HFFc6 (cell line): ENCODE measurements at regions not wholly inside any gene's neighbourhood (a gene's known extent, or its start where the extent isn't known, plus 50 kb on each side); places are given as distances from the start of the nearest gene placed in this dataset.

ENCODE experiments used
- DNase-seq: peaks from one replicate; pipeline ENCODE4 v3.0.0-alpha.2; 2018
- H3K27ac Mint-ChIP-seq: 2 replicates; pipeline ENCODE4 v1.8.0; 2020; ENCODE audit warnings: mild to moderate bottlenecking, mixed read lengths
- H3K27me3 Mint-ChIP-seq: 2 replicates; pipeline ENCODE4 v1.8.0; 2021; ENCODE audit warnings: mild to moderate bottlenecking, moderate library complexity, mixed read lengths; ENCODE audit not compliant: insufficient read depth
- H3K36me3 Mint-ChIP-seq: 2 replicates; pipeline ENCODE4 v1.8.0; 2021; ENCODE audit warnings: low read depth, mixed read lengths
- H3K4me1 Mint-ChIP-seq: 2 replicates; pipeline ENCODE4 v1.8.0; 2020; ENCODE audit warnings: low read depth, mixed read lengths
- H3K4me3 Mint-ChIP-seq: 2 replicates; pipeline ENCODE4 v1.8.0; 2020; ENCODE audit warnings: mild to moderate bottlenecking, moderate library complexity, mixed read lengths
- H3K9me3 Mint-ChIP-seq: 2 replicates; pipeline ENCODE4 v1.8.0; 2020; ENCODE audit warnings: mild to moderate bottlenecking, mixed read lengths
- TF ChIP-seq, protein P1 (sequence below): fragments of 200-600 bp; sonication (generic); IDR thresholded peaks from 2 replicates; pipeline ENCODE4 v1.5.0; 2021; ENCODE audit warnings: antibody characterized with exemption, mild to moderate bottlenecking

DNA sequence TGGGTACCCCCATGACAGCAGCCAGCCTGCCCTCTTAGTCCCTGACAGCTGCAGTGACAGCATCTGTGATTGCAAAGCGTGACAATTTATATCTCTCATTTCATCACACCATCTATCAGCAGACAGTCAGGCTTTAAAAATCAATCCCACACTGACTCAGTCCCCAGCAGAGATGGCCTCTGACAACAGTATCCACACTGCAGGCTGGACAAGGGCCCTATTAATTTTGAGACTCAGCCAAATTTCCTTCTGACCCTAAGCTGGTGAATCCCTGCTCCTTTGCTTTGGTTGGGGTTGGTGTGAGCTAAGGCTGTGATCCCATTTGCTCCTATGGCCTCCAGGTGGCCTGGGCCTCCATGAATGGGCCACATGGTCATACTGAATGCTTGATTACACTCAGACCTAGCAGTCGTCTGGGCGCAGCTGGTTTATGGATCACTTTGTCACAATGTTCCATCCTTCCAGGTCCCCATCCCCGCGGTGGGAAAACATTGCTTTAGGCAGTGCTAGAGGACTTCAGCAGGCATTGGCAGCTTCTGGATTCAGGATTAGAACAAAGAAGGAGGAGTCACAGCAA, 68.2 kb upstream of the B3GAT1 start:
- Mint-ChIP-seq H3K9me3 (peaks cover 81% of the 10 kb centered on the region), H3K36me3 (no peaks in the 10 kb centered on the region; the same call in 1 of the 2 replicates), H3K27ac (no peak overlapping the region), H3K4me1 (no peaks in the 10 kb centered on the region), H3K27me3 (no peaks in the 10 kb centered on the region; the same call in 1 of the 2 replicates), H3K4me3 (no peak overlapping the region)
- DNase-seq = no peak
- TF ChIP-seq, protein P1, sequence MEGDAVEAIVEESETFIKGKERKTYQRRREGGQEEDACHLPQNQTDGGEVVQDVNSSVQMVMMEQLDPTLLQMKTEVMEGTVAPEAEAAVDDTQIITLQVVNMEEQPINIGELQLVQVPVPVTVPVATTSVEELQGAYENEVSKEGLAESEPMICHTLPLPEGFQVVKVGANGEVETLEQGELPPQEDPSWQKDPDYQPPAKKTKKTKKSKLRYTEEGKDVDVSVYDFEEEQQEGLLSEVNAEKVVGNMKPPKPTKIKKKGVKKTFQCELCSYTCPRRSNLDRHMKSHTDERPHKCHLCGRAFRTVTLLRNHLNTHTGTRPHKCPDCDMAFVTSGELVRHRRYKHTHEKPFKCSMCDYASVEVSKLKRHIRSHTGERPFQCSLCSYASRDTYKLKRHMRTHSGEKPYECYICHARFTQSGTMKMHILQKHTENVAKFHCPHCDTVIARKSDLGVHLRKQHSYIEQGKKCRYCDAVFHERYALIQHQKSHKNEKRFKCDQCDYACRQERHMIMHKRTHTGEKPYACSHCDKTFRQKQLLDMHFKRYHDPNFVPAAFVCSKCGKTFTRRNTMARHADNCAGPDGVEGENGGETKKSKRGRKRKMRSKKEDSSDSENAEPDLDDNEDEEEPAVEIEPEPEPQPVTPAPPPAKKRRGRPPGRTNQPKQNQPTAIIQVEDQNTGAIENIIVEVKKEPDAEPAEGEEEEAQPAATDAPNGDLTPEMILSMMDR = no peak

DNA sequence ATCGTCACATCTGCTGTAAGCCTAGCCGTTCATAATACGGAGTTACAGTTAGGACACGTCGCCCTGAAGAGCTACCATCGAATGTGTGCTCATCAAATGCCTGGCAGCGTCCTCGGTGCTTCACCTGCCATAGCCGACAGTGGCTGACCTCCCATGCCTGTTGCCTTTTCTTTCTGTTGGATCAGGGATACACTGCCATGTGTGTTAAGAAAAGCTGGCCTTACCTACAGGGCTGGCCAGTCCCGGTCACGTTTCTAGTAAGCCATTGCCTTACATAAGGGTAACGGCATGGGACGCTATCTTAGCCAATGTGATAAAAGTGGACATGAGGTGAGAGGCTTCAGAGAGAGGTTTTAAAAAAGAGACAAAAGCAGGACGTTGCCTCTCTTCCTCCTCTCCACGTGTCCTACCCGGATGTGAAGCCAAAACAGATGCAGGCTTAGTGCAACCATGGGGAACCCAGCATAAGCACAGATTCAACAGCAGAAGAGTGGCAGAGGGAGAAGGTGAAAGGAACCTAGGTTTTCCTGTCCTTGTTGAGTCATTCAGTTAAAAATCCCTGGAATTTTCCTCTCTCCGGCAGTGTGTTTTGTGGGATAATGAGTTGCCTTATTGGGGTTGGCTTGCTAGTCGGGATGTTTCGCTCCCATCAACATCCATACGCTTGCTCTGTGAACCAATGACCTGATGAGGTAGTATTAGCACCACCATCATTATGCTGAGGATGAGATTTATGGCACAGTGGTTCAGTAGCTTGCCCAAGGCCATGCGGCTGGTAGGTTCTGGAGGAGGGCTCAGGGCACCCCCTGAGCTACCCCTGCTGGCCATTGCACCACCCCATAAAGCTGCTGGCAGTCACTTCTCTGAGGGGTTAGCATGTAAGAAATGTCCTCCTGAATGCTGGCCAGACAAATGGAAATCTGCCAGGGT, 67.4 kb upstream of the B3GAT1 start:
- TF ChIP-seq, protein P1 = no peak
- no peak for DNase-seq
- Mint-ChIP-seq H3K4me3 (no peak overlapping the region), H3K27me3 (no peaks in the 10 kb centered on the region), H3K4me1 (no peaks in the 10 kb centered on the region), H3K9me3 (peaks cover 80% of the 10 kb centered on the region), H3K36me3 (no peaks in the 10 kb centered on the region; the same call in 1 of the 2 replicates), H3K27ac (no peak overlapping the region)

DNA sequence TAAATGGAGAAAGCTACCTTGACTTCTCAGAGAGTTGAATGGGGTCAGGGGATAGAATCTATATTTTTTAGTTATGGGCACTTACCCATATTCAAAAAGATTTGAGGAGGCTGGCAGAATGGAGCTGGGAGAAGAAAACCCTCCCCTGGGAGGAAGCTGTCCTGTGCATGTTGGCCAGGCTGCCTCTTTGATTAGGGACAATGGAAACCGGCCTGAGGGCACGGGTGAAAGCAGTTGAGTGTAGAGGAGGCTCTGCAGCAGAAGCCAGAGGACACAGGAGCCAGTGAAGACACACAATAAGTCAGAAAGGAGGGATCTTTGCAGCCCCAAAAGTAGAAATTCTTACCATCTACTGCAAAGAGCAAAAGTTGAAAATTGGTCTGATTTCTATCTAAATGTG, 66.6 kb upstream of the B3GAT1 start:
- no peak for DNase-seq
- TF ChIP-seq, protein P1 = no peak
- Mint-ChIP-seq H3K4me3 (no peak overlapping the region), H3K36me3 (no peaks in the 10 kb centered on the region; the same call in 1 of the 2 replicates), H3K4me1 (no peaks in the 10 kb centered on the region), H3K27ac (no peak overlapping the region), H3K27me3 (no peaks in the 10 kb centered on the region), H3K9me3 (peaks cover 71% of the 10 kb centered on the region)

DNA sequence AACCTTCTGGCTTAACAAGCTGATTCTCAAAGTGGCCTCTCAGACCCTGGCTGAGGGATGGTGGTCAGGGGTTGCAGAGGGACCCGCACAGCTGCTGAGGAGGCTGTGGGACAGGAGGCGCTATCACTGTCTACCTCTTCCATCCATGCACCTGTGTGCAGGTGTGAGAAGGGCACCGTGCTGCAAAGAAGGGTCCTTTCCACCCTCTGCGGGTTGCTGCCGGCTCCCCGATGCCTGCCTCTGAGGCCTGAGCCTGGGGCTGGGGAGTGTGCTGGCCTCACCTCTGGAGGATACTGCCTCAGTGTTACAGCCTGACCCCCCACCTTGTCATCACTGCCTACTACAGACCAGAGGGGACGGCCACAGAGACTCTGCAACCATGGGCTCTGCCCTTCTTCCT, 66.1 kb upstream of the B3GAT1 start:
- H3K4me1 Mint-ChIP-seq = no peaks in the 10 kb centered on the region
- DNase-seq = no peak
- no peak overlapping the region for H3K4me3 Mint-ChIP-seq
- H3K36me3 Mint-ChIP-seq = no peaks in the 10 kb centered on the region; the same call in 1 of the 2 replicates
- TF ChIP-seq, protein P1 = no peak
- H3K27me3 Mint-ChIP-seq = no peaks in the 10 kb centered on the region
- H3K27ac Mint-ChIP-seq = no peak overlapping the region
- H3K9me3 Mint-ChIP-seq = peaks cover 74% of the 10 kb centered on the region

DNA sequence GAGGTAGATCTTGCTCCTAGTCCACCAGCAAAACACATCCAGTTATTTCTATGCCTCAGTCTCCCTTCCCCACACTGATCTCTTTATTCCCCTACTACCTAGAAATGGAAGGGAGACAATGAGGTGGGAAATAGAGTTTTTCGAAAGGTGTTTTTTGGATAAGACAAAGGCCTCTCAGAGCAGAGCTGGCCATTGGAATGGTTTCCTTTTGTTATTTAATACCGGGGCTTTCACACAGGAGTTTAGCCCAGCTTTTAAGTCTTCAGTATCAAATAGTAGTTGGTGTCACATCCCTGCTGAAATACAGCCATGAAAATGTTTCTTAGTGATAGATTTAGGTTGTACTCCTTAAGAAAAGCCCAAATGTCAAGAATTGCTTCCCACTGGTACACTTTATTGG, 65.4 kb upstream of the B3GAT1 start:
- Mint-ChIP-seq H3K9me3 (peaks cover 70% of the 10 kb centered on the region), H3K27me3 (no peaks in the 10 kb centered on the region), H3K4me3 (no peak overlapping the region), H3K36me3 (no peaks in the 10 kb centered on the region; the same call in 1 of the 2 replicates), H3K27ac (no peak overlapping the region), H3K4me1 (no peaks in the 10 kb centered on the region)
- no peak for DNase-seq
- TF ChIP-seq, protein P1 = no peak
